Stimulated activated naive CD4-positive, alpha-beta T cell treated with Interleukin-2 at 50 U/mL for 16 hours (primary cell): ENCODE measurements at regions not wholly inside any gene's neighbourhood (a gene's known extent, or its start where the extent isn't known, plus 50 kb on each side); places are given as distances from the start of the nearest gene placed in this dataset.
"Not testable (repeated sequence)": the region's sequence is repeated elsewhere in the genome, so short reads cannot be mapped to it uniquely, and the experiment has no call there.

Experiments used
- DNase-seq: peaks from one replicate; lab custom pipeline; 2025; lab: John Stamatoyannopoulos, UW

GRCh38 chr4:3932734-3933133 is 166.5 kb downstream of the ADRA2C start:
- not testable (repeated sequence) for DNase-seq

- not testable (repeated sequence) for DNase-seq
Observed at GRCh38 chr4:3935406-3935805, 169.2 kb downstream of the ADRA2C start.

GRCh38 chr4:3936184-3936583 is 170.0 kb downstream of the ADRA2C start:
- DNase-seq, result no peak

- not testable (repeated sequence) for DNase-seq
Observed at GRCh38 chr4:3937849-3938562, 171.8 kb downstream of the ADRA2C start.

GRCh38 chr4:3938676-3939075 is 172.5 kb downstream of the ADRA2C start:
- DNase-seq, result not testable (repeated sequence)

GRCh38 chr4:3939954-3940591 is 173.9 kb downstream of the ADRA2C start:
- not testable (repeated sequence) for DNase-seq

GRCh38 chr4:3941735-3942522 is 175.7 kb downstream of the ADRA2C start:
- DNase-seq, result not testable (repeated sequence)

- DNase-seq, result peak; percentile 26
Observed at GRCh38 chr4:3942569-3942971, 176.4 kb downstream of the ADRA2C start.

GRCh38 chr4:3943051-3943450 is 176.9 kb downstream of the ADRA2C start:
- not testable (repeated sequence) for DNase-seq

- no peak for DNase-seq
Observed at GRCh38 chr4:3945511-3946290, 179.5 kb downstream of the ADRA2C start.

GRCh38 chr4:3946553-3946952 is 180.4 kb downstream of the ADRA2C start:
- DNase-seq, result not testable (repeated sequence)

GRCh38 chr4:3947761-3948160 is 181.6 kb downstream of the ADRA2C start:
- not testable (repeated sequence) for DNase-seq

GRCh38 chr4:3948210-3948609 is 182.0 kb downstream of the ADRA2C start:
- not testable (repeated sequence) for DNase-seq

- DNase-seq, result not testable (repeated sequence)
Observed at GRCh38 chr4:3949916-3950315, 183.7 kb downstream of the ADRA2C start.

- DNase-seq, result not testable (repeated sequence)
Observed at GRCh38 chr4:3952443-3953139, 186.4 kb downstream of the ADRA2C start.

GRCh38 chr4:3953140-3953489 is 186.9 kb downstream of the ADRA2C start:
- not testable (repeated sequence) for DNase-seq

GRCh38 chr4:3954540-3955320 is 188.5 kb downstream of the ADRA2C start:
- peak; percentile 71 for DNase-seq

- DNase-seq, result peak; percentile 100
Observed at GRCh38 chr4:3955321-3956164, 189.4 kb downstream of the ADRA2C start.

GRCh38 chr4:3956165-3956867 is 190.1 kb downstream of the ADRA2C start:
- DNase-seq, result not testable (repeated sequence)
